H9 (cell line): ENCODE measurements at regions not wholly inside any gene's neighbourhood (a gene's known extent, or its start where the extent isn't known, plus 50 kb on each side); places are given as distances from the start of the nearest gene placed in this dataset.

Experiments
- DNase-seq: peaks from one replicate; pipeline ENCODE4 v3.0.0-alpha.2; 2017
- H2AFZ ChIP-seq: one replicate; pipeline ENCODE4 v1.6.1; 2013; ENCODE audit warnings: mild to moderate bottlenecking, low read length, control low read depth, moderate library complexity
- H2AK5ac ChIP-seq: 2 replicates; pipeline ENCODE4 v1.6.1; 2013; ENCODE audit warnings: low read length, control low read depth, mixed read lengths; ENCODE audit not compliant: insufficient read length
- H2BK120ac ChIP-seq: one replicate; pipeline ENCODE4 v1.6.1; 2013; ENCODE audit warnings: low read depth, mild to moderate bottlenecking, low read length, control low read depth, inconsistent platforms; ENCODE audit not compliant: poor library complexity, severe bottlenecking
- H2BK12ac ChIP-seq: 2 replicates; pipeline ENCODE4 v1.6.1; 2013; ENCODE audit warnings: low read length, control low read depth, mixed read lengths, low read depth; ENCODE audit not compliant: insufficient read length
- H2BK15ac ChIP-seq: 2 replicates; pipeline ENCODE4 v1.6.1; 2013; ENCODE audit warnings: low read depth, low read length, control low read depth
- H2BK20ac ChIP-seq: one replicate; pipeline ENCODE4 v1.6.1; 2013; ENCODE audit warnings: low read depth, mild to moderate bottlenecking, low read length, control low read depth, inconsistent platforms; ENCODE audit not compliant: poor library complexity, severe bottlenecking
- H2BK5ac ChIP-seq: 2 replicates; pipeline ENCODE4 v1.6.1; 2013; ENCODE audit warnings: low read length, control low read depth, mixed read lengths; ENCODE audit not compliant: insufficient read length
- H3K14ac ChIP-seq: 2 replicates; pipeline ENCODE4 v1.6.1; 2013; ENCODE audit warnings: low read length, control low read depth; ENCODE audit not compliant: insufficient read depth
- H3K18ac ChIP-seq: 2 replicates; pipeline ENCODE4 v1.6.1; 2013; ENCODE audit warnings: low read depth, mild to moderate bottlenecking, mixed read lengths, low read length, control low read depth; ENCODE audit not compliant: insufficient read length
- H3K23ac ChIP-seq: 2 replicates; pipeline ENCODE4 v1.6.1; 2013; ENCODE audit warnings: low read length, control low read depth, mixed read lengths, low read depth; ENCODE audit not compliant: insufficient read length
- H3K23me2 ChIP-seq: 2 replicates; pipeline ENCODE4 v1.6.1; 2013; ENCODE audit warnings: low read depth, mild to moderate bottlenecking, mixed read lengths, low read length, control low read depth; ENCODE audit not compliant: insufficient read length, poor library complexity, severe bottlenecking
- H3K27ac ChIP-seq: 2 replicates; pipeline ENCODE4 v1.5.1; 2013; ENCODE audit warnings: low read length, control low read depth, mixed read lengths, low read depth; ENCODE audit not compliant: insufficient read length
- H3K27me3 ChIP-seq: 2 replicates; pipeline ENCODE4 v1.6.1; 2013; ENCODE audit warnings: low read length, control low read depth, inconsistent platforms; ENCODE audit not compliant: insufficient read depth
- H3K4ac ChIP-seq: 2 replicates; pipeline ENCODE4 v1.6.1; 2013; ENCODE audit warnings: low read depth, mild to moderate bottlenecking, control low read depth, inconsistent platforms, low read length, moderate library complexity
- H3K4me1 ChIP-seq: 2 replicates; pipeline ENCODE4 v1.6.1; 2013; ENCODE audit warnings: low read length, control low read depth, inconsistent platforms; ENCODE audit not compliant: insufficient read depth
- H3K4me2 ChIP-seq: 2 replicates; pipeline ENCODE4 v1.6.1; 2013; ENCODE audit warnings: low read length, control low read depth, mixed read lengths; ENCODE audit not compliant: insufficient read length, insufficient read depth
- H3K56ac ChIP-seq: 2 replicates; pipeline ENCODE4 v1.6.1; 2013; ENCODE audit warnings: low read depth, mild to moderate bottlenecking, mixed read lengths, low read length, control low read depth; ENCODE audit not compliant: insufficient read length
- H3K79me1 ChIP-seq: 2 replicates; pipeline ENCODE4 v1.6.1; 2013; ENCODE audit warnings: low read depth, mild to moderate bottlenecking, moderate library complexity, low read length, control low read depth, inconsistent platforms; ENCODE audit not compliant: insufficient read depth, poor library complexity, severe bottlenecking
- H3K79me2 ChIP-seq: 2 replicates; pipeline ENCODE4 v1.6.1; 2013; ENCODE audit warnings: low read length, control low read depth, inconsistent platforms; ENCODE audit not compliant: insufficient read depth
- H3K9ac ChIP-seq: 2 replicates; pipeline ENCODE4 v1.6.1; 2013; ENCODE audit warnings: low read length, control low read depth, mixed read lengths; ENCODE audit not compliant: insufficient read length; ENCODE audit errors: extremely low read depth
- H3K9me3 ChIP-seq: one replicate; pipeline ENCODE4 v1.6.1; 2013; ENCODE audit warnings: low read depth, low read length, inconsistent platforms; ENCODE audit not compliant: control insufficient read depth
- H3T11ph ChIP-seq: one replicate; pipeline ENCODE4 v1.6.1; 2013; ENCODE audit warnings: mild to moderate bottlenecking, low read length, control low read depth, inconsistent platforms
- H4K20me1 ChIP-seq: one replicate; pipeline ENCODE4 v1.6.1; 2013; ENCODE audit not compliant: control insufficient read depth, insufficient read length, insufficient read depth
- H4K5ac ChIP-seq: 2 replicates; pipeline ENCODE4 v1.6.1; 2013; ENCODE audit warnings: low read depth, mild to moderate bottlenecking, mixed read lengths, low read length, control low read depth; ENCODE audit not compliant: insufficient read length
- H4K8ac ChIP-seq: replicated peaks from 2 replicates; pipeline ENCODE4 v1.6.1; 2013; ENCODE audit warnings: low read length, control low read depth, mixed read lengths, low read depth; ENCODE audit not compliant: insufficient read length
- H4K91ac ChIP-seq: 2 replicates; pipeline ENCODE4 v1.6.1; 2013; ENCODE audit warnings: low read depth, mild to moderate bottlenecking, moderate library complexity, mixed read lengths, low read length, control low read depth; ENCODE audit not compliant: insufficient read length
- H3K27ac Mint-ChIP-seq, 3 experiments: 2 replicates in 2 of 3; 3 replicates in 1 of 3; pipeline ENCODE4 v1.8.0; 2020 to 2021; ENCODE audit warnings: mixed read lengths in 3 of 3, mild to moderate bottlenecking in 1 of 3, moderate library complexity in 1 of 3
- H3K27me3 Mint-ChIP-seq: 2 replicates; pipeline ENCODE4 v1.8.0; 2021; ENCODE audit warnings: low read depth, mild to moderate bottlenecking, moderate library complexity, mixed read lengths
- H3K36me3 Mint-ChIP-seq, 3 experiments: 2 replicates in 2 of 3; 3 replicates in 1 of 3; pipeline ENCODE4 v1.8.0; 2020 to 2021; ENCODE audit warnings: low read depth in 3 of 3, mixed read lengths in 3 of 3; ENCODE audit not compliant: insufficient read depth in 1 of 3
- H3K4me1 Mint-ChIP-seq, 2 experiments: 2 replicates each; pipeline ENCODE4 v1.8.0; 2020; ENCODE audit warnings: mixed read lengths in 2 of 2
- H3K4me3 Mint-ChIP-seq, 2 experiments: 2 replicates in 1 of 2; 3 replicates in 1 of 2; pipeline ENCODE4 v1.8.0; 2020 to 2021; ENCODE audit warnings: mild to moderate bottlenecking in 2 of 2, mixed read lengths in 2 of 2, moderate library complexity in 1 of 2
- H3K9me3 Mint-ChIP-seq, 2 experiments: 2 replicates in 1 of 2; 3 replicates in 1 of 2; pipeline ENCODE4 v1.8.0; 2020; ENCODE audit warnings: mild to moderate bottlenecking in 2 of 2, mixed read lengths in 2 of 2, moderate library complexity in 1 of 2
- WGBS: extraction: QIAGEN DNeasy Blood & Tissue Kit; methylation state at CpG from one replicate; pipeline ENCODE4 v1.1.7; 2013; ENCODE audit warnings: missing lambda C conversion rate, low lambda C conversion rate, mixed read lengths; ENCODE audit not compliant: insufficient read length; ENCODE audit errors: extremely low coverage; 5-methylcytosine and 5-hydroxymethylcytosine counted together
- TF ChIP-seq, protein P1 (sequence below): fragments of 200-600 bp; sonication (generic); conservative IDR thresholded peaks from 3 replicates; pipeline ENCODE4 v1.8.0; 2021; ENCODE audit warnings: antibody characterized with exemption, mild to moderate bottlenecking

DNA sequence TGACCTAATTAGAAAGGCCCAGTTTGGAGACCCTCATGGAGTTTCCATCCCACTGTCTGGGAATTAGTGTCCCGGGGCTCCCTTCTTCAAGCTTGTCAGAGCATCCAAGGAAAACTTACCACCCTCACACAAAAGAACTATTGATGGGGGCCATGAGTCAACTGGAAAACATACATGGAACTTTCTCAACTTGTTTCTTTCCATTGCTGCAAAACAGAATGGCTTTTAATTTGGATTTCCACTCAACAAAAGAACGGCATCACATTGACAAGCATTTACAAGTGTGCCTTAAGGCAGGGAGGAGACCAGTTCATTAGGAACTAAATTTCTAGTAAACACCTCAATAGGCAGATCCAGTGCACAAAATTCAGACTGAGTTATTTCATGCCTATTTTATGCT, 289.1 kb upstream of the PREP start:
- Histone ChIP-seq H3K56ac (no peak overlapping the region), H3K79me2 (no peaks in the 10 kb centered on the region), H3K27ac (no peak overlapping the region), H2BK15ac (no peak overlapping the region), H3K23ac (no peak overlapping the region), H3K27me3 (no peaks in the 10 kb centered on the region), H2BK5ac (no peak overlapping the region), H2AFZ (no peak overlapping the region), H2BK20ac (no peak overlapping the region), H3K23me2 (no peaks in the 10 kb centered on the region), H3K9me3 (peaks cover 9% of the 10 kb centered on the region), H3T11ph (no peak overlapping the region), H4K20me1 (no peaks in the 10 kb centered on the region), H2BK120ac (no peak overlapping the region), H3K4me2 (no peak overlapping the region), H3K4ac (no peak overlapping the region), H3K18ac (no peak overlapping the region), H3K9ac (no peak overlapping the region), H3K4me1 (peaks cover 1% of the 10 kb centered on the region; the same call in 1 of the 2 replicates), H2BK12ac (no peak overlapping the region), H4K8ac (no peak overlapping the region), H3K14ac (no peak overlapping the region), H4K5ac (no peak overlapping the region), H3K79me1 (no peaks in the 10 kb centered on the region), H4K91ac (no peak overlapping the region), H2AK5ac (no peak overlapping the region)
- TF ChIP-seq, protein P1, sequence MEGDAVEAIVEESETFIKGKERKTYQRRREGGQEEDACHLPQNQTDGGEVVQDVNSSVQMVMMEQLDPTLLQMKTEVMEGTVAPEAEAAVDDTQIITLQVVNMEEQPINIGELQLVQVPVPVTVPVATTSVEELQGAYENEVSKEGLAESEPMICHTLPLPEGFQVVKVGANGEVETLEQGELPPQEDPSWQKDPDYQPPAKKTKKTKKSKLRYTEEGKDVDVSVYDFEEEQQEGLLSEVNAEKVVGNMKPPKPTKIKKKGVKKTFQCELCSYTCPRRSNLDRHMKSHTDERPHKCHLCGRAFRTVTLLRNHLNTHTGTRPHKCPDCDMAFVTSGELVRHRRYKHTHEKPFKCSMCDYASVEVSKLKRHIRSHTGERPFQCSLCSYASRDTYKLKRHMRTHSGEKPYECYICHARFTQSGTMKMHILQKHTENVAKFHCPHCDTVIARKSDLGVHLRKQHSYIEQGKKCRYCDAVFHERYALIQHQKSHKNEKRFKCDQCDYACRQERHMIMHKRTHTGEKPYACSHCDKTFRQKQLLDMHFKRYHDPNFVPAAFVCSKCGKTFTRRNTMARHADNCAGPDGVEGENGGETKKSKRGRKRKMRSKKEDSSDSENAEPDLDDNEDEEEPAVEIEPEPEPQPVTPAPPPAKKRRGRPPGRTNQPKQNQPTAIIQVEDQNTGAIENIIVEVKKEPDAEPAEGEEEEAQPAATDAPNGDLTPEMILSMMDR, result no peak
- DNase-seq, result no peak
- no peak overlapping the region for H3K27ac Mint-ChIP-seq
- peaks cover 13 to 18% of the 10 kb centered on the region in 2 experiments for H3K9me3 Mint-ChIP-seq
- peaks cover 3% of the 10 kb centered on the region in 2 experiments for H3K4me1 Mint-ChIP-seq
- no peaks in the 10 kb centered on the region; the same call in 1 of the 2 replicates for H3K27me3 Mint-ChIP-seq
- no CpG with 5 or more reads among the region's 2 CpGs for WGBS
- peaks cover 11 to 13% (median 12%) of the 10 kb centered on the region in 3 experiments for H3K36me3 Mint-ChIP-seq
- H3K4me3 Mint-ChIP-seq, result no peak overlapping the region
